ENCODE measurements at regions not wholly inside any gene's neighbourhood (a gene's known extent, or its start where the extent isn't known, plus 50 kb on each side); places are given as distances from the start of the nearest gene placed in this dataset.

DNA sequence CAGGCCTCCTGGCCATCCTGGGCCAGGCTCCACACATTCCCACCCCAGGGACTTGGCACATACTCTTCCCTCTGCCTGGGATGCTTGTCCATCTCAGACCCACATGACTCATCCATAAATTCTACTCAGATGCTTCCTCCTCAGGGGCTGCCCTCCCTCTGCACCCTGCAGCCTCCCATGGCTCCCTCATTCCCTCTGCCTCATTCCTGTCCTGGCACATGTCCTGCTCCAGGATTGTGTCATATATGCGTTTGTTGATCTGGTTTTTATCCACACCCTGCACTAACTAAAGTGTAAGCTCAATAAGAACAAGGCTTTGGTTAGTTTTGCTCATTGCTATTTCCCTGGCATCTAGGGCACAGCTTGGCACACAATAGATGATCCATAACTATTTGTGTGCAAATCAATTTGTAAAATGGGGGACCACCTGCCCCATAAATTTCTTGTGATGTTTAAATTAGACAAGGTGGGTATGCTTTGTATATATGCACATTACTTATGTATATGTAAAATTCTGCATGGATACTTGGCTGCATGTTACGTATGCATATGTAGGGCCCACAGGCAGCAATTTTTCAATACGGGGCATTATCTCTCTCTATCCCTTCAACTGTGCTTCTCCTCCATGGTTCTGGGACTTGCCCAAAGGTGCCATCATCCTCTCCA is 191.4 kb downstream of the PTPRU start:
- H3K27me3 Mint-ChIP-seq (ENCODE audit: insufficient read depth, low read depth), result peaks cover 5% of the 10 kb centered on the region
- H3K27ac Mint-ChIP-seq, result no peak overlapping the region
- TF ChIP-seq EZH2 (IDR thresholded peaks at IDR 0.05) (no peak), CTCF (IDR thresholded peaks at IDR 0.05) (no peak), EZH2phosphoT487 (IDR thresholded peaks at IDR 0.05) (no peak)
- no peak overlapping the region for H2AFZ ChIP-seq (replicated peaks)
- H3K9me3 ChIP-seq (ENCODE audit: low read depth), result no peaks in the 10 kb centered on the region
- H3K36me3 Mint-ChIP-seq, result no peaks in the 10 kb centered on the region
- H4K20me1 ChIP-seq (ENCODE audit: low read depth), result no peaks in the 10 kb centered on the region
- peaks cover 8% of the 10 kb centered on the region for H3K9me3 Mint-ChIP-seq
- no peak overlapping the region for H3K4me2 ChIP-seq
- no peak for DNase-seq (ENCODE audit: low spot score)
- no peak overlapping the region for H3K27ac ChIP-seq
- H3F3A ChIP-seq (ENCODE audit: low read depth), result no peaks in the 10 kb centered on the region
- no peaks in the 10 kb centered on the region for H3K4me1 Mint-ChIP-seq
- H3K9ac ChIP-seq, result no peak overlapping the region
- no peaks in the 10 kb centered on the region for H3K27me3 ChIP-seq
- H3K36me3 ChIP-seq, result no peaks in the 10 kb centered on the region
- H3K79me2 ChIP-seq (ENCODE audit: low read depth), result no peaks in the 10 kb centered on the region
- H3K4me3 ChIP-seq, result no peak overlapping the region
- no peak overlapping the region for H3K4me3 Mint-ChIP-seq
- H3K4me1 ChIP-seq, result no peaks in the 10 kb centered on the region

DNA sequence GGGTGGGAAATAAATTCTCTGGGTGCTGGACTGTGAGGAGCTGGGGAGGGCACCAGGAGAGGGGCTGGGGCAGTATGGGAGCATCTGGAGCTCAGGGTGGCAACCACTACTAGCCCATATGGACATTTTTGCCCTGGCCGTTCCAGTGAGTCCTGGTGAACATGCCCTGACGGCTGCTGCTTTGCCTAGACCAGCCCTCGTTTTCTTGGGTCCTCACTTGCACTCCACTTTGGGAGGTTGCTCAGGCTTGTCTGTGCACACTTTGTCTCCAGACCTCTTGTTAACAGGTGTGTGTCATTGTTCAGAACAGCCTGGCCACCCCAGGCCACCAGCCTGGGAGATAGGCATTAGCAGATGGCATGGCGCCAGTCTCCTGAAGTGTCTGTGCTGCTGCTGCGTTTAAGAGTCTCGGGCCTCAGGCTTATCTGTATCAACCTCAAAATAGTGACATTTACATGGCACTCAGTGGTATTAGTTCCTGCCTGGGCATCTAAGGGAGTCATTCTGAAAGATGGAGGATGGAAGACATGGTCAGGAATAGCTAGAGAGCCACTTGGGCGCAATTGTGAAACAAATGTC is 190.5 kb downstream of the PTPRU start:
- no peak overlapping the region for H3K27ac Mint-ChIP-seq
- H3K27ac ChIP-seq, result no peak overlapping the region
- H3K27me3 Mint-ChIP-seq (ENCODE audit: insufficient read depth, low read depth), result peaks cover 5% of the 10 kb centered on the region
- no peak overlapping the region for H3K4me3 Mint-ChIP-seq
- no peaks in the 10 kb centered on the region for H3K4me1 ChIP-seq
- H3K4me3 ChIP-seq, result no peak overlapping the region
- H3K27me3 ChIP-seq, result no peaks in the 10 kb centered on the region
- TF ChIP-seq EZH2phosphoT487 (IDR thresholded peaks at IDR 0.05) (no peak), CTCF (IDR thresholded peaks at IDR 0.05) (no peak), EZH2 (IDR thresholded peaks at IDR 0.05) (no peak)
- no peaks in the 10 kb centered on the region for H3F3A ChIP-seq (ENCODE audit: low read depth)
- no peaks in the 10 kb centered on the region for H3K4me1 Mint-ChIP-seq
- H3K36me3 ChIP-seq, result no peaks in the 10 kb centered on the region
- no peak for DNase-seq (ENCODE audit: low spot score)
- H3K4me2 ChIP-seq, result no peak overlapping the region
- no peaks in the 10 kb centered on the region for H3K79me2 ChIP-seq (ENCODE audit: low read depth)
- H2AFZ ChIP-seq (replicated peaks), result no peak overlapping the region
- no peaks in the 10 kb centered on the region for H3K9me3 ChIP-seq (ENCODE audit: low read depth)
- H3K9me3 Mint-ChIP-seq, result peaks cover 8% of the 10 kb centered on the region
- H3K9ac ChIP-seq, result no peak overlapping the region
- H3K36me3 Mint-ChIP-seq, result no peaks in the 10 kb centered on the region
- H4K20me1 ChIP-seq (ENCODE audit: low read depth), result no peaks in the 10 kb centered on the region

- Histone ChIP-seq H3K4me2 (no peak overlapping the region), H3K4me1 (no peaks in the 10 kb centered on the region), H2AFZ (replicated peaks) (no peak overlapping the region), H3K36me3 (no peaks in the 10 kb centered on the region), H3F3A (ENCODE audit: low read depth) (no peaks in the 10 kb centered on the region), H3K4me3 (no peak overlapping the region), H3K27me3 (no peaks in the 10 kb centered on the region), H3K27ac (no peak overlapping the region), H3K9me3 (ENCODE audit: low read depth) (no peaks in the 10 kb centered on the region), H4K20me1 (ENCODE audit: low read depth) (no peaks in the 10 kb centered on the region), H3K9ac (no peak overlapping the region), H3K79me2 (ENCODE audit: low read depth) (no peaks in the 10 kb centered on the region)
- H3K36me3 Mint-ChIP-seq, result no peaks in the 10 kb centered on the region
- H3K27ac Mint-ChIP-seq, result no peak overlapping the region
- TF ChIP-seq CTCF (IDR thresholded peaks at IDR 0.05) (no peak), EZH2phosphoT487 (IDR thresholded peaks at IDR 0.05) (no peak), EZH2 (IDR thresholded peaks at IDR 0.05) (no peak)
- no peaks in the 10 kb centered on the region for H3K4me1 Mint-ChIP-seq
- H3K27me3 Mint-ChIP-seq (ENCODE audit: insufficient read depth, low read depth), result peaks cover 5% of the 10 kb centered on the region
- DNase-seq (ENCODE audit: low spot score), result no peak
- H3K4me3 Mint-ChIP-seq, result no peak overlapping the region
- H3K9me3 Mint-ChIP-seq, result peaks cover 9% of the 10 kb centered on the region
Measured at GRCh38 chr1:29425631-29426030, 189.3 kb downstream of the PTPRU start.

Data from neural progenitor cell (in vitro differentiated cells).